GM18502 (cell line): ENCODE measurements at regions not wholly inside any gene's neighbourhood (a gene's known extent, or its start where the extent isn't known, plus 50 kb on each side); places are given as distances from the start of the nearest gene placed in this dataset.

ENCODE experiments used
- ATAC-seq: cut with Tn5 transposase; IDR thresholded peaks from one replicate; pipeline ENCODE4 v1.9.1; 2021; ENCODE audit warnings: mild to moderate bottlenecking; ENCODE audit not compliant: unreplicated experiment, poor library complexity

GRCh38 chr1:195495720-195496635 is 1112.3 kb downstream of the KCNT2 start:
- peak; percentile 58 for ATAC-seq

- ATAC-seq: no peak
Observed at GRCh38 chr1:195482137-195482536, 1126.1 kb downstream of the KCNT2 start.

GRCh38 chr1:195481293-195481692 is 1126.9 kb downstream of the KCNT2 start:
- ATAC-seq: no peak

- ATAC-seq: no peak
Observed at GRCh38 chr1:195475568-195475967, 1132.7 kb downstream of the KCNT2 start.

- ATAC-seq: no peak
Observed at GRCh38 chr1:195472291-195472690, 1135.9 kb downstream of the KCNT2 start.

DNA sequence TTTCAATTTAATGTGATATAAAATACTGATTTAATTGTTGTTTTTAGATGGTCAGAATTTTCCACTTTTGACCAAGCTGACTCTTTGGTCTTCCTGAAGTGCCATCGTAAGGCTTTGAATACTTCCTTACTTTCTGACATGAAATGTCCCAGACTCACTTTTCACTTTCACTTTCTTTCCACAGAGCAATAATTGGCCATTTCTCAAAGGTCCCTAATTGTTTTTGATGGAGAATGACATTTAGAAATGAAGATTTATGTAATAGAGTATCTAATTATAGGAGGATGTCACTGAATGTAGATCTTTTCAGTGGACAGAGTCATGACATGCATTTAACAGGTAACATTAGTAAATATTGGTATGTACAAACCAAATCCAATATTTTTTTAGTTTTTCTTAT is 1141.6 kb downstream of the KCNT2 start:
- ATAC-seq: no peak

GRCh38 chr1:195462646-195463045 is 1145.6 kb downstream of the KCNT2 start:
- ATAC-seq: no peak

GRCh38 chr1:195462152-195462551 is 1146.1 kb downstream of the KCNT2 start:
- no peak for ATAC-seq

GRCh38 chr1:195458365-195458764 is 1149.9 kb downstream of the KCNT2 start:
- no peak for ATAC-seq

DNA sequence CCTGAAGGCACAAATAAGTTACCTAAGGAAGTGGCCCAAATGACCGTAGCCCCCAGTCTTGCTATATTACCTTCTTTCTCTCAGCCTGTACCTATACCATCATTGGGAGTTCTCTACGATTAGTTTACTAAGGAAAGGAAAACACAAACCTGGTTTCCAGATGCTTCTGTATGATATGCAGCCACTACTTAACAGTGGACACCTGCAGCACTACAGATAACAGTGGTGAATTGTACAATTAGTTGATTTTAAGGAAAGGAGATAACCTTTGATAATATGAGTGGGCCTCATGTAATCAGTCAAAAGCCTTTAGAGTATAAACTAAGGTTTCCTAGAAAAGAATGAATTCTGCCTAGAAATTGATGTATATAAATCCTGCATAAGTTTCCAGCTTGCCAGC is 1157.4 kb downstream of the KCNT2 start:
- ATAC-seq: no peak

DNA sequence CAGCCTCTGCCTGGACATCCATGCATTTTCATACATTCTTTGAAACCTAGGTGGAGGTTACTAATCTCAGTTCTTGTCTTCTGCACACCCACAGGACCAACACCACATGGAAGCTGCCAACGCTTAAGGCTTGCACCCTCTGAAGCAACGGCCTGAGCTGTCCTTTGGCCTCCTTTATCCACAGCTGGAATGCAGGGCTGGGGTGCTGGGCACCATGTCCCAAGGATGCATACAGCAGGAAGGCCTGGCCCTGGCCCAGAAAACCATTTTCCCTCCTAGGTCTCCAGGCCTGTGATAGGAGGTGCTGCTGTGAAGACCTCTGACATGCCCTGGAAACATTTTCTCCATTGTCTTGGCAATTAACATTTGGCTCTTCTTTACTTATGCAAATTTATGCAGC is 1168.6 kb downstream of the KCNT2 start:
- ATAC-seq: no peak

DNA sequence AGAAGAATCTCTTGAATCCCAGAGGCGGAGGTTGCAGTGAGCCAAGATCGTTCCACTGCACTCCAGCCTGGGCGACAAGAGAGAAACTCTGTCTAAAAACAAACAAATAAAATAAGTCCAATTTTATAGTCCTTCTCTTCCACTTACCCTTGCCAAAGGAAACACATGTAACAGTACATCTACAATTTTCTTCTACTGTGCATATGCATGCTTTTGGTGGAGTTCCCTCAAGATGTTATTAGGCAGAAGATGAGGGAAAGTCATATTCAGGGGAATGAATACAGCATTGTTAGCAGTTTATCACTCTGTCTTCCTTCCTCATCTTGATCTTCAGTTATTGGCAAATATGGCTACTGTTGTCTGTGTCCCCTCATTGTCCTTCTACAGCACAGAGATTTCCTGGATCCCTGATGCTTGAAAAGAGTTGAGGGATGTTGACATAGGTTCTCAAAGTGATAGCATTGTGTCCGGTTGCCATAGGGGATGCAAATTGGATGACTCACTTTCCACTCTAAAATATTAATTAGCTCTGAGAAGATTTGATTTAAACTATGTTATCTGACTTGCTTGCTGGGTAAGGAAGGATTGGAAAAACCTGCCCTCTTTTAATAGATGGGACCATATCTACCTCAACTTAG is 1173.6 kb downstream of the KCNT2 start:
- no peak for ATAC-seq

DNA sequence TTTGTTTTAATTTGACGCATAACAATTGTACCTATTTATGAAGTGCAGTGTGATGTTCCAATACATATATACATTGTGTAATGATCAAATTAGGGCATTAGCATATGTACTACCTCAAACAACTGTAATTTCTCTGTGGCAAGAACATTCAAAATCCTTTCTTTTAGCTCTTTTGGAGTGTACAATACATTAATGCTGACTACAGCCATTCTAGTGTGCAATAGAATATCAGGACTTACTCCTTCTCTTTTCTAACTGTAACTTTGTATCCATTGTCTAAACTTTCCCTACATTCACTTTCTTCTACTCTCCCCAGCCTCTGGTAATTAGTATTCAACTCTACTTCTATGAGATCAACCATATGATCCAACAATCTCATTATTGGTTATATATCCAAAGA is 1177.4 kb downstream of the KCNT2 start:
- ATAC-seq: no peak

GRCh38 chr1:195428927-195429326 is 1179.3 kb downstream of the KCNT2 start:
- no peak for ATAC-seq

DNA sequence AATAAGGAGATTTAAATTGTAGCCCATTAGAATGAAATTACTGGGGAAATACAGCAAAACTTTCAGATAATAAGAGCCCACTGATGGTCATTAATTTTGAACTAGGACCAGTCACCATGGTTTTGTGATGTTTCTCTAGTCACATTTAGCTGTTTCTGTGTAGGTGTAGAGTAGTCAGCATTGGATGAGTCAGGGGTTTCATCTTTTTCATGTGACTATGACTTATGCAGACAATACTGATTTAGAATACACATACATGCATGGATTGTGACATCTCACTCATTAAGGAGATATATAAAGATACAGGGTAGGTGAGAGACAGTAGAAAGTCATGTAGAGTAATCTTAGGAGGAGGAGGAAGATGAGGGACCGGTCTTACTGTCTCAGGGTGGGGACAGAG is 1192.7 kb downstream of the KCNT2 start:
- no peak for ATAC-seq

- ATAC-seq: no peak
Observed at GRCh38 chr1:195394567-195394966, 1213.7 kb downstream of the KCNT2 start.

DNA sequence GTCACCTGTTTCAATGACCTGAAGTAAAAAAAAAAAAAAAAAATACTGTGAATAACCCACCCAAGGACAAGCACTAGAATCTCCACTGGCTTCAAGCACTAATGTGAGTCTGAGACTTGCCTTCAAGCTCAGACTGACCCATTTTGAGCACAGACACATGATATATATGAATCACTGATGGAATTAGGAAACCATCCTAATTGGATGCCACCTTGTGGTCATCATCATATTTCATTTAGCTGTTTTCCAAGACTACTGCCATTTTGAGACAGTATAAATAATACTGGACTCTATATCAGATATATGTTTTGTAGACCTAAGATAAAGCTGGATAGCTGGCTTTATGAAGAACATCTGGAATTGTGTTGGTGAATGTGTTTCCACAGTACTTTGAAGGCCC is 1232.0 kb downstream of the KCNT2 start:
- no peak for ATAC-seq

DNA sequence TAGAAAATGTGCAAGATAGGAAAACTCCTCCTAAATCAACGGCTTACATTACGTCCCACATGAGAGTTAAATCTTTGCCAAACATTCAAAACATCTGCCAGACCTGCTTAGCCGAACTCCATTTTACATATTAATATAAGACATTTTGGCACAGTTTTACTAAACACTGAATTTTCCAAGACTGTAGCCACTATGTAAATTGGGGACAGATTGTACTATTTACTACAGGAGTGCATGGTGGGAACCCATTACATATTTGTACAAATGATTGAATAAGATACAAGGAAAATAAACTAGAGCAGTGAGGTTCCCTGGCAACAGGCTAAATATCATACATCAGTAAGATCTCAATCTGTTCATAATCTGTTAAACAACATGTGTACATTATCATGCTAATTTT is 1234.4 kb downstream of the KCNT2 start:
- no peak for ATAC-seq

GRCh38 chr1:195345149-195345548 is 1263.1 kb downstream of the KCNT2 start:
- ATAC-seq: no peak

GRCh38 chr1:195337646-195338045 is 1270.6 kb downstream of the KCNT2 start:
- ATAC-seq: no peak

GRCh38 chr1:195336812-195337211 is 1271.4 kb downstream of the KCNT2 start:
- no peak for ATAC-seq

GRCh38 chr1:195335541-195335940 is 1272.7 kb downstream of the KCNT2 start:
- ATAC-seq: no peak
